ENCODE measurements at regions not wholly inside any gene's neighbourhood (a gene's known extent, or its start where the extent isn't known, plus 50 kb on each side); places are given as distances from the start of the nearest gene placed in this dataset.
"Not testable (repeated sequence)": the region's sequence is repeated elsewhere in the genome, so short reads cannot be mapped to it uniquely, and the experiment has no call there.

DNA sequence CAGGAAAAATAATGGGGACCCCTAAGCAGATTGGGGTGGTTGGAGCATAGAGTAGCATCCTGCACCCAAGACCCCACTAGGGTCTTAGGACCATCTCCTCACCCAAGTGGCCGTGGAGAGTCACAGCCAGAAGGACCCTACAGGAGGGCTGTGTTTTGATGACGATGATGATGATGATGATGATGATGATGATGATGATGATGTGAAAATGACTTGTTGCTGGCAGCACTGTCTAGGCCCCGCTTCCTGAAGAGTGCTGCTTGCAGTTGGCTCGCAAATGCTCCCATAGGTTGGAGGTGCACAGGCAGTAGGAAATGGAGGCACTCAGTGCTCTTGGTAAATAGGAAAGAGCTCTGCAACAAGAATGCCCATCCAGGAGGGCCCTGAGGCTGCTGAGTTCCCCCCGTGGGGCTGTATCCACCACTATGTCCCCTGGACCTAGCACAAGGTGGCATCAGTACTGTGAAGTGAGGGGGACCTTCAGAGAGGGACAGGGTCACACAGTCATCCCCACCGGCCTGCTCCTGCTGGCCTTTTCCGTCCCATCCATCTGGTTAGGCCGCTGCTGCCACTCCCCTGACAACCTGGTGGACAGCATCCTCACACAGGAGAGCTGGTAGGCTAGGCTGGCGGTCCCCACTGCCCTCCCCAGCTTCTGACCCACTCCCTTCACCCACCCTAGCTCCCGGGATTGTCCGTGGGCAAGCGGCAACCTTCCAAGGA lies 139.6 kb downstream of the FOXD2 start:
- FAIRE-seq: no peak

GRCh38 chr1:47578026-47578720 lies 140.3 kb downstream of the FOXD2 start:
- no peak for FAIRE-seq

DNA sequence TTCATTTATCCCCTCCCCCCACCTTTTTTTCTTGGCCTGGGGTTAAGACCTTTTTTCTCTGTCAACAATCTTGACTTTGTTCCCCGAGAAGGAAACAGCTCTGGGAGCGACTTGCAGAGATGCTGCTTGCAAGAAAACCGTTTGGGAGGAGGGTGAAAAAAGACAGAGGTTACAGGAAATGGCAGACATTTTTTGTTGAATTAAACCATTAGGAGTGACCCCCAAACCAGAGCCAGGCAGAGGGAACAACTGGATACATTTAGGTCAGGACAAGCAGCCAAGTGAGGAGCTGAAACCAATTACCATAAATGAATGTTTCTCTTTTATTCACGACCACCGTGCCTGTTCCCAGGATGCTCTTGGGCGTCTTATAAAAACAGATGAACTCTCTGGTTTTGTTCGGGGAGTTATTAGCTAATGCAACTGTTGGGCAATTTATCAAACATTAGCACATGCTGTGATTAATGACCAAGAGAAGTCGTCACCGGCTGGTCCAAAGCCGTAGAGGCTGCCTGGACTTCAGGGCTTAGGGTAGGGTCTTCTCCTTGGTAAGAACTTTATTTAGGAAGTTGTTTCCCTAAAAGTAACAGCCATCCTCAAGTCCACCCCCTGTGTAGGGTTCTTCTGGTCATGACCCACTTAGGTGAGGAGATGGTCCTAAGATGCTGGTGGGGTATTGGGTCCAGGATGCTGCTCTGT lies 141.0 kb downstream of the FOXD2 start:
- FAIRE-seq: no peak

DNA sequence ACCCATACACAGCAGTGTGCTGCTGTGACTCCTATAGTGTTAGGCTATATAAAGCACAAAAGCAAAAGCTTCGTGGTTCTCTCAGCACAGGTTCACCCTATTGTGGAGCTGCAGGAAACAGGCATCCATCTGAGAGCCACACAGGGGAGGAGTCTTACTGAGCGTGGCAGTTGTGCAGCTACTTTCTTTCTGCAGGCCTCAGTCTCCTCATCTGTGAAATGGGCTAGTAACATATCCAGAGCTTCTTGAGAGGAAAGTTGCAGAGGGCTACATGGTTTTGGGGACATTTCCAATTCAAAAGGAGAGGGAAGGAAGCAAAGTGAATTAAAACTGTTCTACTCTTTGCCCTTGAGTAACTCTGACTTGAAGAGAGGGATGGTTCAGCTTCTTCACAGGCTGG lies 142.0 kb downstream of the FOXD2 start:
- no peak for FAIRE-seq

- FAIRE-seq: no peak
Observed at GRCh38 chr1:47580451-47580995, 142.7 kb downstream of the FOXD2 start.

- no peak for FAIRE-seq
Observed at GRCh38 chr1:47582891-47583608, 145.2 kb downstream of the FOXD2 start.

GRCh38 chr1:47584249-47584648 lies 146.4 kb downstream of the FOXD2 start:
- no peak for FAIRE-seq

DNA sequence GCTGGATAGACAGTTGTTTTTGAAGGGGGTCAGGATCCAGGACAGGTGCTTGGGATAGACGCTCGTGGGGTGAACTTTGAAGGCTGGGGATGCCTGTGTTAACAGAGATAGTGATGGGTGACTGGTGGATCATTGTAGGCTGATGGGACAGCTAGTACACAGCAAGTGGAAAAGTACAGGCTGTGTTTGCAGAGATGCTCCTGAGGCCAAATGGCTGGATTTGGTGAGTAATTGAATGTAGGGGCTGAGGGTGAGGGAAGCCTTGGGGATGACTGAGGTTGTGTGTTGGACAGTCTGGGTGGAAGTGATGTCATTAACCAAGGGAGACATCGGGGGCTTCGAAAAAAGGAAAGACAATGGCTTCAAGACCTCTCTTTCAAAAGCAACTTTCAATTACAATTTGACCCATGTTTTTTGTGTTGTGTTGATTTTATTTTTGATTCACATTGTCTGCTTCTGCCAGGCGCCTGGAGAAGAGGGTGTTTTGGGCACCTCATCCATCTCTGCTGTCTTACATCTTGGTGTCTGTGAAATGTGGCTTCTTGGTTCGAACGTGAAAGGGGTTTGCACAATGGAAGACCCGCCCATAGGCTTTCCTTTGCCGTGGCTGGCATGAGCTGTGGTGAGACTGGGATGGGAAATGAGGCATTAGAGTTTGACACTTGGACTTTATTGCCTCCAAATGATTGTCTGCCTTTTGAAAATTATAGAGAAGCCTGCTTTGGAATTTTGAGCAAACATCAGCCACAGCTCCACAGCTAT lies 147.5 kb downstream of the FOXD2 start:
- FAIRE-seq: no peak

DNA sequence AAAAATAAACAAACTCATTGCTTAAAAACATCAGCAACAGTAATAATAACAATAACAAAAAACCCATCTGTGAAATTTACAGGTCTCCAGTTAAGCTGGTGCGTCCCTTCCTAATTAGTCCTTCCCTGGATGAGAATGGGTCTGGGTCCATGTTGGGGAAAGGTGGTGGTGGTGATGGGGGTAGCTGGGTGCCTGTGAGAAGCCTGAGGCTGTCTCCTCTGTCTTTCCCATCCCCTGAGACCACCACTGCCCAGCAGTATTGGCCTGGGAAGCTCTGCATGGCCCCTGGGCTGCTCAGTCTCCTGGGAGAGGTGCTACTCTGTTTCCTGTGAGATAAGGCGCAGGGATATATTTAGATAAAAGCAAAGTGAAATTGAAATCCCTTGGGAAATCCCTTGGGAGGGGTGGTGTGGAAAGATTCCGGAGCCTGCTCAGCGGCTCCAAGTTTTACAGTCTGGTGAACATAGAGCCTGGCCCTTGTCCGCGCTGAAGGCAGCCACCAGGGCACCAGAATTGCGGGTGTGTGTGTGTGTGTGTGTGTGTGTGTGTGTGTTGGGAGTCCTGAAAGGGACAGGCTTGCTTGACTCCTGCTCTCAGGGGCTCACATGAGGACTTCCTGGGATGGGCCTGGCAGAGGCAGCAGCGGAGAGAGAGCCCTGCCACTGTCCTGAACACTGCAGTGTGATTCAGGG lies 150.2 kb downstream of the FOXD2 start:
- no peak for FAIRE-seq

DNA sequence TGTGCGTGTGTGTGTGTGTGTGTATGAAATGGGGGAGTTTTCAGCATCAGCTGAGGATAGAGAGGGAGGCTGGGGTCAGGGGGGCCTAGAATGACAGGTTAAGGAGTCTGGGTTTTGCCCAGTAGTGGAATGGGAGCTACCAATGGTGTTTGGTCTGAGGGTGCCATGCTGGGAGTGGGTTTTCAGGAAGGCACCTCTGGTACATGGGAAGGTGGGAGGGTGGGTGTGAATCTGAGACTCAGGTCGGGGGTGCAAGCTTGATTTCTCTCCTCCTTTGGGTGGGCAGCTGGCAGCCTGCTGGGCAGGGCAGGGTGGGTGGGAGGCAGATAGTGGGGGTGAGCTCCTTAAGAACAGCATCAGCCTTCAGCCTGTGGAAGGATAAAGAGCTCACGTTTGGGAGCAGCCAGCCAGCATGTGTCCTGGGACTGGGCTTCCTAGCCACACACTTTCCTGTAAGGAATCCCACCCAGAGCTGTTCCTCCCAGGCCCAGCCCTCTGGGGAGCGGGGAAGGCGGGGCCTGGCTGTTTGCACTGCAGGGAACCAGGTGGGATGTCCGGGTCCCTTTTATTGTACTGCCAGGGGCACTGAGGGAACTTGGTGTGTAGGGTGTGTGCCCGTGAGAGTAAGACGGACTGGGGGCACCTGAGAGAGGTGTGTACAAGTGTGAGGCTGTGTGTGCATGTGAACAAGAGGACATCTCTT lies 152.8 kb downstream of the FOXD2 start:
- FAIRE-seq: no peak

- no peak for FAIRE-seq
Observed at GRCh38 chr1:47591801-47592200, 154.0 kb downstream of the FOXD2 start.

GRCh38 chr1:47592296-47593012 lies 154.6 kb downstream of the FOXD2 start:
- no peak for FAIRE-seq

GRCh38 chr1:47593013-47593568 lies 155.2 kb downstream of the FOXD2 start:
- FAIRE-seq: no peak

- FAIRE-seq: no peak
Observed at GRCh38 chr1:47593598-47594285, 155.9 kb downstream of the FOXD2 start.

DNA sequence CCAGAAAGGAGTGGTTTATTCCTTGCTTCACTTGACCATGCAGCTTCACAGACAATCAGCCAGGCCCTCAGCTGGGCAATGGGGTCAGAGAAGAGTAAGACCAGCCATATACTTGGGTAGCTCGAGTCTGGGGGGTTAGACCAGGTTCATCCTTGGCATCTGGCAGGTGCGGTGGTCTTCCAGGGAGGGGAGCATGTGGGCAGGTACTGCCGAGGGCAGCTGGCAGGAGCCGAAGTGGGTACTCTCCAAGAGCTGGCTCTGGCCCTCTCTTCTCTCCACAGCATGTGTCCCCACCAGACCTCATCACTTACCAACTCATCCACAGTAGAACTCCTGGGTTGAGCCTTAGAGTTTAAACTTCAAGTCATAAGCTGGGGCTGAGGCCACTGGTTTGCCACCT lies 156.8 kb downstream of the FOXD2 start:
- no peak for FAIRE-seq

DNA sequence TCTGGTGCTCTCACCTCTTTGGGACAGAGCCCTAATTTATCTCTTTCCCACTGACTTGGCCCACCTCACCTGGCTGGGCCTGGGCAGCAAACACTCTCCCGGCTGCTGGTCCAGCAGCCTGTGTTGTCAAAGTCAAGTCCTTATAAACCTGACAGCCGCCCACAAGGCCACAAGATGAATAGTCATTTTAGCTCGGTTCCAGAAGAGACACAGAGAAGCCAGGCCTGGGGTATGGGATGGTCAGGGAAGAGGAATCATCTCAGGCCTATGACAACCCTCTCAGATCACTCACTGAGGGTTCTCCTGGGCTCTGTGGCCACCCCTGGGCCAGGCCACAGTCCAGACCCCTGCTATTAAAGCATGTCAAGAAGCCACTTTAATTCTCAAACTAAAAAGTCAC lies 158.5 kb downstream of the FOXD2 start:
- no peak for FAIRE-seq

DNA sequence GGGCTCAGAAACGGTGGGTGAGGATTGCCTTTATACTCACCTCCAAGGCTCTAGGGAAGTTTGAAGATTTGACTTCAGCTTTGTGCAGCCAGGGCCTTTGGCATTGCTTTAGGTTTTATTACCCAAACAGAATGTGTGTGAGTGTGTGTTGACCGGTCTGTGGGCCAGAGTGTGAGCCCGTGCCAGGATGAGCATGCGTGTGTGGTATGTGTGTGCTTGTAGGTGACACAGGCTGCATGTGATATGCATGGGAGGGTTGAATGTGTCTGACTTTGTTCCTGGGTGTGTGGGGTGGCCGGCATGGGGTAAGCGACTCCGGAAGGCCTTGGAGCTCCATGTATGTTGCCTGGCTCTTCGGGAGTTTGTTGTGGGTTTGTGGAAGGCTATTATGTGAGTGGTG lies 160.5 kb downstream of the FOXD2 start:
- FAIRE-seq: no peak

- FAIRE-seq: peak; percentile 65
Observed at GRCh38 chr1:47599777-47600176, 161.9 kb downstream of the FOXD2 start.

- not testable (repeated sequence) for FAIRE-seq
Observed at GRCh38 chr1:47602491-47602890, 164.6 kb downstream of the FOXD2 start.
